Cardiac muscle cell (in vitro differentiated cells and primary cell): ENCODE measurements at regions not wholly inside any gene's neighbourhood (a gene's known extent, or its start where the extent isn't known, plus 50 kb on each side); places are given as distances from the start of the nearest gene placed in this dataset.
A peak's percentile ranks its signal among the peaks of the same experiment; 100 is the strongest.
"Not testable (repeated sequence)": the region's sequence is repeated elsewhere in the genome, so short reads cannot be mapped to it uniquely, and the experiment has no call there.

Experiments used
- DNase-seq, 2 donors: peaks; one replicate each; pipeline versions ENCODE4 v3.0.0 to v3.0.0-alpha.2; 2010 to 2017; ENCODE audit warnings: low read depth in 1 of 2, low spot score in 1 of 2
- H3K27ac ChIP-seq: fragments of 200-600 bp; sonication (generic); 2 replicates; pipeline ENCODE4 v1.5.1; 2016
- H3K27me3 ChIP-seq: fragments of 200-600 bp; sonication (generic); 2 replicates; pipeline ENCODE4 v1.6.0; 2016; ENCODE audit warnings: control low read depth
- H3K36me3 ChIP-seq: fragments of 200-600 bp; sonication (generic); 2 replicates; pipeline ENCODE4 v1.5.1; 2016; ENCODE audit warnings: control low read depth
- H3K4me1 ChIP-seq: fragments of 200-600 bp; sonication (generic); 2 replicates; pipeline ENCODE4 v1.8.1; 2017; ENCODE audit warnings: low read depth, mild to moderate bottlenecking, mixed run types
- H3K4me3 ChIP-seq: fragments of 200-600 bp; sonication (generic); 2 replicates; pipeline ENCODE4 v1.5.1; 2016; ENCODE audit warnings: mild to moderate bottlenecking
- H3K9me3 ChIP-seq: fragments of 200-600 bp; sonication (generic); 2 replicates; pipeline ENCODE4 v1.5.1; 2017; ENCODE audit warnings: low read depth, mild to moderate bottlenecking, control low read depth
- TF ChIP-seq, protein P1 (sequence below): IDR thresholded peaks from 2 replicates; pipeline ENCODE4 v1.5.1; 2012; ENCODE audit warnings: low read depth, mild to moderate bottlenecking, low read length

DNA sequence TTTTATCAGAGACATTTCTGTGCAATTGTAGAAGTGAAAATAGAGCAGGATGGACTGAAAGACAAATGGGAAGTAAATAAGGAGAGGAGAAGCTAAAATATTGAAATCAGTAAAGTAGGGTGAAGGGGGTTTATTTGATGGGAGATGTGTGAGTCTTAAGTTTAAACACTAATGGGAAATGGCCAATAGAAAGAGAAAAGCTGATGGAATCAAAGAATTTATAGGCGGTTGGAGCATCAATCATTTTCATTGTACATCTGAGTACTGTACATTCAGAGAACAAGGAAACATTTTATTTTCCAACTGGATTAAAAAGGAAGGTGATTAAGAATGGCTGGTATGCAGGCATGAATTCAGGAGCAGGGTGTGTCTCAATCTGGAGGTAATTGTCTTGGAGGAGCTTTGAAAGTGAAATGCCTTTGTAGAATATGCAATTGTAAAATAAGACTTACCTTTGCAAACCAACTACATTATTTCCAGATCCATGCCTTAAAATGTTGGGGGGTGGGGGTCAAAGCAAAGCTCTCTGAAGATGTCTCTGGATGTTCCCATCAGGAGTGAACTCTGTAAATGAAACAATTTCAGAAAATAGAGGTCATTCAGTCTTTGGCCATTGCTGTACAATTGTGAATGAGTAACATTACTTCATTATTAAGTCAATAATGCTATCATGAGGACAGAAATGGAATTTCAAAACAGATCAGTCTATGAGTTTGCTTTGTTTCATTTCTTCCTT is 227.4 kb downstream of the SPATA31A1 start:
- H3K4me1 ChIP-seq, H3K27me3 ChIP-seq, H3K4me3 ChIP-seq, DNase-seq, H3K36me3 ChIP-seq, H3K9me3 ChIP-seq: not testable (repeated sequence)
- peak overlapping the region; percentile 12 for H3K27ac ChIP-seq

DNA sequence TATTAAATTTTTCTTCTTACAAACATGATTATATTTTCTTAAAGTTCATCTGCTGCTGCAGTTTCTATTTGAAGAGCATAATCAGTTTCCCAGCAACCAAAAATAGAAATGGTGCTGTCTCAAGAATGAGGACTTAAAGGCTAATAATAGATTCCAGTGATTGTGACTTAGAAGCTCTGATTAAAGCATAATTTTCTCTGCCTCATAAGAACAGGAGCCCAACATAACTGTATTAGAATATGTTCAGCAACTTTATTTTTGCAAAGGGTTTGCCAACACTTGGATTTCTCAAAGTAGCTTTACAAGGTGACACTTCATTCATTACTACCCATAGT is 227.9 kb downstream of the SPATA31A1 start:
- not testable (repeated sequence) for H3K4me1 ChIP-seq, DNase-seq, H3K27me3 ChIP-seq, H3K9me3 ChIP-seq, H3K36me3 ChIP-seq, H3K4me3 ChIP-seq
- peak overlapping the region; percentile 12 for H3K27ac ChIP-seq

DNA sequence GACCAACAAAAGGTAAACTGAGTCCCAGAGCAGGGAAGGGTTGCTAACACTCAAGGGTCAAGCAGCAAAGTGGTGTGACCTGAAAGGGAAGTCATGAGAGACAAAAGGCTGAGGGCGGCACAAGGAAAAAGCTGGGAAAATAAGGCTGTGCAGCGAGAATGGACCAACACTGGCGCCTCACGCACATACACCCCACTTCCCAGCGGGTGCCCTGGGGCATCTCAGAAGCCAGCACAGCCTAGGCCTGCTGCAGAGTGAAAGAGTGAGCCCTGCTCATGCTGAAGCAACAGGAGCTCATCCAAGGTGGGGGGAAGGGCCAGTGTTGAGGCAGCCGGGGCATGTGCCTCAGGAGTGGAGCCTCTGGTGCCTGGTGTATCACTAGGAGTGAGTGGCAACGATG is 229.8 kb downstream of the SPATA31A1 start:
- H3K4me3 ChIP-seq, H3K9me3 ChIP-seq, H3K4me1 ChIP-seq, H3K27me3 ChIP-seq, H3K27ac ChIP-seq, DNase-seq, H3K36me3 ChIP-seq: not testable (repeated sequence)

DNA sequence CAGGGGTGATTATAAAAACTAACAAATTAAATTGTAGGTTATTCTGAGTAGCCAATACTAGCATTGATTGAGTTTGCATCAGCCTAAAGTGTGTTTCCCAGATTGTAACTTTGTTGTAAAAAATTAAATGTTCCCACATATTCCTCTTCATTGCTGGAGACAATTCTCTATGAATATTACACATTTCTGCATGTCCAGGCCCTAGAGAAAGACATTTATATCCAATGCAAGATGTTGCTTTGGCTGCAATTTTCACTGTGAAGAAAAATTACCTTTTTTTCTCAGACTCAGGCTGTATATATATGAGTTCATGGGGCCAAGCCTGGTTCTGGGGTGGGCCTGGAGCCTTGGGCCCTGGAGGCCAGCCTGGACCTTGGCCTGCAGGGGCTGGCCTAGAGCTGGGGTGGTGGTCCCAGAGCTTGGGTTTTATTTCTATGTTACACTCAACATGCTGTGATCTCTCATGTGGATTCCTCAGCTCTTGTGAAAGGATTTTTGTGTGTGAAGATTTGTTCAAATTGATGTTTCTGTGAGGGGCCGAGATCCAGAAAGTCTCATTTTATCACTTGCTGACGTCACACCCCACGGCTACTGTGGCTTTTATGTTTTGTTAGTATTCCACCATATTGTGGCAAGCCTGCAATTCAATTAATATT is 232.5 kb downstream of the SPATA31A1 start:
- TF ChIP-seq, protein P1, sequence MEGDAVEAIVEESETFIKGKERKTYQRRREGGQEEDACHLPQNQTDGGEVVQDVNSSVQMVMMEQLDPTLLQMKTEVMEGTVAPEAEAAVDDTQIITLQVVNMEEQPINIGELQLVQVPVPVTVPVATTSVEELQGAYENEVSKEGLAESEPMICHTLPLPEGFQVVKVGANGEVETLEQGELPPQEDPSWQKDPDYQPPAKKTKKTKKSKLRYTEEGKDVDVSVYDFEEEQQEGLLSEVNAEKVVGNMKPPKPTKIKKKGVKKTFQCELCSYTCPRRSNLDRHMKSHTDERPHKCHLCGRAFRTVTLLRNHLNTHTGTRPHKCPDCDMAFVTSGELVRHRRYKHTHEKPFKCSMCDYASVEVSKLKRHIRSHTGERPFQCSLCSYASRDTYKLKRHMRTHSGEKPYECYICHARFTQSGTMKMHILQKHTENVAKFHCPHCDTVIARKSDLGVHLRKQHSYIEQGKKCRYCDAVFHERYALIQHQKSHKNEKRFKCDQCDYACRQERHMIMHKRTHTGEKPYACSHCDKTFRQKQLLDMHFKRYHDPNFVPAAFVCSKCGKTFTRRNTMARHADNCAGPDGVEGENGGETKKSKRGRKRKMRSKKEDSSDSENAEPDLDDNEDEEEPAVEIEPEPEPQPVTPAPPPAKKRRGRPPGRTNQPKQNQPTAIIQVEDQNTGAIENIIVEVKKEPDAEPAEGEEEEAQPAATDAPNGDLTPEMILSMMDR = no peak
- Histone ChIP-seq H3K36me3 (no peaks in the 10 kb centered on the region), H3K4me1 (no peaks in the 10 kb centered on the region), H3K9me3 (no peaks in the 10 kb centered on the region), H3K27me3 (no peaks in the 10 kb centered on the region), H3K27ac (no peak overlapping the region), H3K4me3 (no peak overlapping the region)
- DNase-seq = peak in 1 of 2 donors; percentile 54

DNA sequence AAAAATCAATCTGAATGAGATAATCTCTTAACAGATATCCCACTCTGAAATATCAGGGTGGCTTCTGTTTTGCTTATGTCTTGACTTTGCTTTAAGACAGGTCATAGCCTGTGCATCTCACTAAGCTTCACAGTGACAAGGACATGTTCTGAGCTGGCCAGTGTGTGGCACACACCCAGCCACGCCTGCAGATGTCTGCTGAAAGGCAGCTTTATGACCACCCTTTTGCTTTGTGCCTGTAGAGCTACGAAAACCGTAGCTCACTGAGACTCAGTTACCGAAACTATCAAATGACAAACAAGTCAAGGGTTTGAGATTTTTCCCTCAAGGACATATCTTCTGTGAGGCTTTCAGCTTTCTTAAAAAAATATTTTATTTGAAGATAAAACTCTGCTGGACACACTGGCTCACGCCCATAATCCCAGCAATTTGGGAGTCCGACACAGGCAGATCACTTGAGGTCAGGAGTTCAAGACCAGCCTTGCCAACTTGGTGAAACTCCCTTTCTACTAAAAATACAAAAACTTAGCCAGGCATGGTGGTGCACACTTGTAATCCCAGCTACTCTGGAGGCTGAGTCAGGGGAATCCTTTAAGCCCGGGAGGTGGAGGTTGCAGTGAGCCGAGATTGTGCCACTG is 233.2 kb downstream of the SPATA31A1 start:
- Histone ChIP-seq H3K4me1 (no peaks in the 10 kb centered on the region), H3K27ac (no peak overlapping the region), H3K36me3 (no peaks in the 10 kb centered on the region), H3K4me3 (no peak overlapping the region), H3K27me3 (no peaks in the 10 kb centered on the region), H3K9me3 (no peaks in the 10 kb centered on the region)
- peak in 1 of 2 donors; percentile 32 for DNase-seq
- TF ChIP-seq, protein P1 = no peak

DNA sequence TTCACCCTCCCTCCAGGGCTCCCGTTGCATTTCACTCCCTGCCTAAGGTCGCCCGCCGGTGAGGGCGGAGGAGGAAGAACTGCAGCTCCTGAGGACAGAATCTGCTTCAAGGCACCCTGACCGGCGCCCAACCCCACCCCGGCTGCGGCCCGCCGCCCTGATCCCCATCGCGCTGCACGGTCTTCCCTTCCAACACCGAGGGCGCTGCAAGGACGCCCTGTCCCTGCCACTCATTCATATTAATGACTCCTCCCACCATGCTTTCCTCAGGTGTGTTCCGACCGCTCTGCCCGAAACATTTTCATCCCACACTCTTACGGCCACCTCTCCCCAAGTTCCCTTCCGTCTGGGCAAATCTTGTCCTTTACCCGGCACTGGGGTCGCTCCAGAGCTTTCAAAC is 248.6 kb downstream of the SPATA31A1 start:
- not testable (repeated sequence) for H3K27ac ChIP-seq, H3K27me3 ChIP-seq, H3K36me3 ChIP-seq, DNase-seq, H3K9me3 ChIP-seq, H3K4me3 ChIP-seq, H3K4me1 ChIP-seq

DNA sequence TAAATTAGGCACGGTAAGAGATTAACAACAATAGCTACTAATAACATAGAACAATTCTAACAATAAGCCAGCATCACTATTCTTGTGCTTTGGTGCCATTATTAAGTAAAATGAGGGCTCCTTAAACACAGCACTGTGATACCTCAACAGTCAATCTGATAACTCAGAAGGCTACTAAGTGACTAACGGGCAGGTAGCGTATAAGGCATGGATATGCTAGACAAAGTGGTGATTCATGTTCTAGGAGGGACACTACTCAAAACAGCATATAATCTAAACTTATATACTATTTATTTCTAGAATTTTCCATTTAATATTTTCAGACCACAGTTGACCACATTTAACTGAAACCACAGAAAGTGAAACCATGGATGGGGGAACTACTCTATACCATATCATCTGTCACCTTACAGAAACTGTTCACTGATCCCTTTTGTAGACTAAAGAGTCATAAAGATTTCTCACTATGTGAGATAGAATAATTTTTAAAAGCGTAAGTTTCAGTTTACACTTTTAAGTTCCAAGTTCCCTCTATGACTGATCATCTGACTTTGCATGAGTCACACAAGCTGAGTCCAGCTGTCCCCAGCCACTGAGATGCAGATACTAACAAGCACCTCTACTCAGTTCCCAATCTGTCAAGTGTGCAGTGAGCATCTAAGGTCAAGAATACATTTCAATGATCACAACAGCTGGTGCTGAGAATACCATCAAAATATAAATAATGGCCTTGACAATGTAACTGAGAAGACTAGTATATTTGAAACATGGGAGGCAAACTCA is 256.2 kb downstream of the SPATA31A1 start:
- not testable (repeated sequence) for H3K36me3 ChIP-seq, H3K9me3 ChIP-seq, H3K27me3 ChIP-seq, DNase-seq, H3K4me1 ChIP-seq, H3K27ac ChIP-seq, H3K4me3 ChIP-seq

DNA sequence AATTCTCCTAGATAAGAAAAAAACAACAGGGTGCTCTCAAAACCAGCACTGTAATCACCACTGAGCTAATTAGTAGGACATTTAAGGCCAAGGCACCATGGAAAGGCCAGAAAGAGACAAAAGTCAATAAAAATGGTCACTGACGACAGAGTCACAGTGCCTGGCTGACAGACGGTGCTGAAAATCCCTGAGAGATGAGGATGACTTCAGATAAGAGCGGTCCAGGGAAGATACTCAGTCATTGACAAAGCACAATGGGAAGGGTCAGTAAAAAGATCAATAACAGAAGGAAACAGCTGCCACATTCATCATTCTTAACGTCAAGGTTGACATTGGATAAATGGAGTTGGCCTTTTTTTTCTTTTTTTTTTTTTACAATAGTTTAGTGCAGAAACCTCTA is 261.0 kb downstream of the SPATA31A1 start:
- H3K4me3 ChIP-seq, H3K4me1 ChIP-seq, DNase-seq, H3K27me3 ChIP-seq, H3K27ac ChIP-seq, H3K36me3 ChIP-seq, H3K9me3 ChIP-seq: not testable (repeated sequence)

DNA sequence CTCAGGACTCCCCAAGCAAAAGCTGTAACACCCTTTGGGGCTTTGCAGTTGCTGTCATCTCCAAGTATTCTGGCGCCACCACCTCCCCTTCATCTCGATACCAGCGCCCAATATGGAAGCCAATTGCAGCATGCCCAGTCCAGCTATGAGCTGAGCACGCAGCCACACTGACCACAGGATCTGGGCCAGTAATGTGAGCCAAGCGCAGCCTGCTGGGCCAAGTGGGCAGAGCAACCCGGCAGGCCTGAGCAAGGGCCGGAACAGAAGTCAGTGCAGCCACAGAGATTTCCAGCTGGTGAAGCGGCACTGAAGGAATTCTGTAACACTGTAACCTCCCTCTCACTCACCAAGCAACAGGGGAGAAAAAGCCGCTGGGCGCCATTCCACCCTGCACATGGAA is 268.6 kb downstream of the SPATA31A1 start:
- not testable (repeated sequence) for DNase-seq, H3K9me3 ChIP-seq, H3K27me3 ChIP-seq, H3K36me3 ChIP-seq, H3K4me3 ChIP-seq, H3K27ac ChIP-seq, H3K4me1 ChIP-seq

DNA sequence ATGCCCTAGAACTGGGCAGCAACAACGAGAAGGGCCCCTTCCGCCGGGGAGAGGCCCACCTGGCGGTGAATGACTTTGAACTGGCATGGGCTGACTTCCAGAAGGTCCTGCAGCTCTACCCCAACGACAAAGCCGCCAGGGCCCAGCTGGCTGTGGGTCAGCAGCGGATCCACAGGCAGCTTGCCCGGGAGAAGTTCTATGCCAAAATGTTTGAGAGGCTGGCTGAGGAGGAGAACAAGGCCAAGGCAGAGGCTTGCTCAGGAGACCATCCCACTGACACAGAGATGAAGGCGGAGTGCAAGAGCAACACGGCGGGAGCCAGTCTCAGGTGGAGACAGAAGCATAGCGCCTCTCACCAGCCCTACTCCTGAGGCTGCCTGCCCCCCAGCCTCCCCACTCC is 276.6 kb downstream of the SPATA31A1 start:
- H3K4me1 ChIP-seq, H3K4me3 ChIP-seq, H3K9me3 ChIP-seq, DNase-seq, H3K27ac ChIP-seq, H3K36me3 ChIP-seq, H3K27me3 ChIP-seq: not testable (repeated sequence)

DNA sequence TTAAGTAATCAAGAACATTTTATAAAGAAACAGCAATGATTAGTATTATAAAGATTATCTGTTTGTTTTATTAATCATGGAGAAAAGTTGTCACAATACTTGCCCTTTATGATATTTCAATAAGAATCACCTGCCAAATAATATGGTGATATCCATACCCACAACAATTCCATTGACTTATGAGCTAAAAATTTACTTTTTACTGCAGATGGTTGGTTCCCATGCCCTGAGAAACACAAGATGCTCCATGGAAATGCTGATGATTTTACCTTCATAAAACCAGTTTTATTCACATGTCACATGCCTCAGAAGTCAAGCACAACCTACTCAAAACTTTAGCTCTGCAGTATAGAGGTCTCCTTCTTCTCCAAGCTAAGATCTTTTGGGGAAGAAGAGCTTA is 293.6 kb downstream of the SPATA31A1 start:
- not testable (repeated sequence) for H3K36me3 ChIP-seq, DNase-seq, H3K4me3 ChIP-seq, H3K9me3 ChIP-seq, H3K27ac ChIP-seq, H3K27me3 ChIP-seq, H3K4me1 ChIP-seq
